HG03460 (cell line): ENCODE measurements at regions not wholly inside any gene's neighbourhood (a gene's known extent, or its start where the extent isn't known, plus 50 kb on each side); places are given as distances from the start of the nearest gene placed in this dataset.
"Not testable (repeated sequence)": the region's sequence is repeated elsewhere in the genome, so short reads cannot be mapped to it uniquely, and the experiment has no call there.

ENCODE experiments used
- ATAC-seq: cut with Tn5 transposase; IDR thresholded peaks from one replicate; pipeline ENCODE4 v1.9.1; 2021; ENCODE audit not compliant: unreplicated experiment

DNA sequence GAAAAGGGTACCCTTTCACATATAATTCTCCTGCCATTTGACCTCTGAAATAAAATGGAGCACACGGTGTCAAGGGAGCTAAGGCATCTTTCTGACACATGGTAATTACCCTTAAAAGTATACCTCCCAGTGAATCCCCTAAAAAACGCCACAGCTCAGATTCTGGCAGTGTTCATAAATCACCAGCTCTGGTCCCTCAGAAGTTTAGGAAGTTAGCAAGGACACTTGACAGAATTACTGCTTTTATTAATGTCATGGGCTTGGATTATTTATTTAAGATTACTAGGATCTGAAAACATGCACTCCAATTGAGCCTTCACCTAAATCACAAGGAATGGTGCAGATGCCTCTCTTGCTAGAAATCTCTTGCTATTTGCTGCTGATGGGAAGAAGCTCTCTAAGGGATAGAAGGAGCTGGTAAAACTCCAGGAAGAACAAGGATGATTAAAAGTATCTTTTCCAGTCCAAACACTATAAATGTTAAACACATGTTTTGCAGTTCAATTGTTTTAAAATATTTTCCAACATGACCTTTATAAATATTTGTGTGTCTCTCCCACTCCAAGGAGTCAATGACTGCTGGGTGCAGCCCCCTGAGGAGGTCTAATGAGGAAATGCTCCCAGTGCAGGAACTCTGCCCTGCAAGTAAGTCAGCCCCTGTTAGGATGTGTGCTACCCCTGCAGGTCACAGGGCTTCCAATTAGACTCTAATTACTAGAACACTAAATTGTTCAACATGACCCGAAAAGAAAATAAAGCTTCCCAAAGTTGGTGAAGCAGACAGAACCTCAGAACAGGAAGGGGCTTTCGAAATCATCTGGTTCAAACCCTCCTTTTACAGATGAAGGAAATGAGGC is 230.3 kb downstream of the TFAP2A start:
- ATAC-seq, result no peak

DNA sequence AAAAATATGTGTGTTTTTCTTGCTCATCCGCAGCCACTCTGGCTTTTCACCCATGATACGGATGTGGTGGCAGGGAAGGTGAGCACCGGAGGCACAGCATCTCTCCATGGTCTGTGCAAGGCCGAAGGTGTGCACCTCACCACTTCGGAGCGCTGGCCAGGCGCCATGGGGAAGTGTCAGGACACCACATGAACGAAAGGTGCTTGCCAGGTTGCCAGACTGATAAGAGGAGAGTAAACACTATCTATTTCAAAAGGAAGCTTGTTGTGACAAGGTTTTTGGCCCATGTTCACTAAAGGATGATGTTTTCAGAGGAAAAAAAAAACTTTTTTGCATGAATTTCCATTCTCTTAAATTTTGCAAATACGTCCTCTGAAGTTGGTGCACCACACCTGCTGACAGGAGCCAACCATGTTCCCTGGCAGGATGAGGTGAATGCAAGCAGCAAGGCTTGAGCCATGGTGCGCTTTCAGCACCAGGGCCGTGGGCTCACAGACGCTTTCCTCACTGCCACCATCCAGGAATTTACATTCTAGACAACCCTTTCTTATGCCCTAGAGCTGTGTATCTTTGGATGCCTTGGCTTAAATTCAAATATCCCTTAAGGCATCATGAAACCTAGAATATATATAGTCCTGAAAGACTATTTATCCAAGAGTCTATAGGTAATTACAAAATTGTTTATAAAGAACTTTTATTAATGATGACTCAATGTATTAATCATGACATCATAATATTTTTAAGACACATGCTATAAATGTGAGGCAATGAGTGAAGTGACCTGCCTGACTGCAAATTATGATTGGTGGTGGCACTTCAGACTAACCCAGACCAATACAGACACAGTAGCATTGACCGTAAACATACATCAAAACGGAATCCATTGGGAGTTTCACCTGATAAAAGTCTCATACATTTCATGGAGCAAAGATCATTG is 234.5 kb downstream of the TFAP2A start:
- ATAC-seq, result no peak

- ATAC-seq, result no peak
These were observed 237.2 kb downstream of the TFAP2A start for GRCh38 chr6:10177704-10178103.

DNA sequence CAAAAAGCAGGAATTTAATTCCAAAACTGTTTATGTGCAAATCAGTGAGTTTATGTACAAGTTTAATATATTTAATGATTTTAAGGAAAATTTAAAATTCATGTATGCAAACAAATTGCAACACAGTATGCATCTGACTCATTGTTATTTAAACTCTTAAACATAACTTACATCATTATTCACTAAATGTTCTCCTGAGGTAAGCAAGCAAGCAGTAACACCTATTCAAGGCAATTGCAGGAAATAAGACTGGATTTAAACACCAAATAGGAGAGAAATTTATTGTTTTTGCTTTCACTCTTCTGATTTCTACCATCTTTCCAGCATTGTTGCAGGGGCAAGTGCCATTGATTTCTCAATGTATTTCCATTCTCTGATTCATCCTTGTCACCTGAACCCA is 239.5 kb downstream of the TFAP2A start:
- no peak for ATAC-seq

GRCh38 chr6:10174761-10175160 is 240.1 kb downstream of the TFAP2A start:
- no peak for ATAC-seq

DNA sequence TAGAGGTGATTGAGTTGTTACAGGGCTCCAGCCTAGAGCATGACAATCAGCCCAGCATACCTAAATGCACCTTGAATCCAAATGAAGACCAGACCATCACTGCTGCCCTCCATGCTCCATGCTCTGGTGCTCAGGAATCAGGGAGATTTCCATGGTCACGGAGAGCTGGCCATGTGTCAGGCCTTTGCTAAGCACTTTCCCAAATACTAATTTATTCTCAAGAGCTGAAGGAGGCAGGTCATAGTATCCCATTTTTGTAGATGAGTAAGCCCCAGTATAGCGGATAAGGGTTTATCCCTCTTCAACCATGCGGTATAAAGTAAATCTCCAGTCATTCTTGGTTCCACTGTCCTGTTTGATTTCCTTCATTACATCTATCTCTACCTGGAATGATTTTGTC is 240.8 kb downstream of the TFAP2A start:
- no peak for ATAC-seq

DNA sequence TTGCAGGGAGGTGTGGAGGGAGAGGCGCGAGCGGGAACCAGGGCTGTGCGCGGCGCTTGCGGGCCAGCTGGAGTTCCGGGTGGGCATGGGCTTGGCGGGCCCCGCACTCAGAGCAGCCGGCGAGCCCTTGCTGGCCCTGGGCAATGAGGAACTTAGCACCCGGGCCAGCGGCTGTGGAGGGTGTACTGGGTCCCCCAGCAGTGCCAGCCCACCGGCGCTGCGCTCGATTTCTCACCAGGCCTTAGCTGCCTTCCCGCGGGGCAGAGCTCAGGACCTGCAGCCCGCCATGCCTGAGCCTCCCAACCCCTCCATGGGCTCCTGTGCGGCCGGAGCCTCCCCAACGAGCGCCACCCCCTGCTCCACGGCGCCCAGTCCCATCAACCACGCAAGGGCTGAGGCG is 243.2 kb downstream of the TFAP2A start:
- ATAC-seq, result not testable (repeated sequence)

- ATAC-seq, result no peak
These were observed 244.1 kb downstream of the TFAP2A start for GRCh38 chr6:10170816-10171215.

GRCh38 chr6:10166031-10166430 is 248.8 kb downstream of the TFAP2A start:
- no peak for ATAC-seq

GRCh38 chr6:10163203-10163962 is 251.5 kb downstream of the TFAP2A start:
- no peak for ATAC-seq

DNA sequence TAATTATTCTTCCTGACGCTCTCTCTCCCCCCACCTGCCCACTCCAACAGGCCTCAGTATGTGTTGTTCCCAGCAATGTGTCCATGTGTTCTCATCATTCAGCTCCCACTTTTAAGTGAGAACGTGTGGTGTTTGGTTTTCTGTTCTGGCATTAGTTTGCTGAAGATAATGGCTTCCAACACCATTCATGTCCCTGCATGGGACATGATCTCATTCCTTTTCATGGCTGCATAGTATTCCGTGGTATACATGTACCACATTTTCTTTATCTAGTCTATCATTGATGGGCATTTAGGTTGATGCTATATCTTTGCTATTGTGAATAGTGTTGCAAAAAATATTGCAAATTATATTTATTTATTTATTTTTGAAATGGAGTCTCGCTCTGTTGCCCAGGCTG is 258.0 kb downstream of the TFAP2A start:
- ATAC-seq, result no peak

- no peak for ATAC-seq
These were observed 260.6 kb downstream of the TFAP2A start for GRCh38 chr6:10154251-10154650.

DNA sequence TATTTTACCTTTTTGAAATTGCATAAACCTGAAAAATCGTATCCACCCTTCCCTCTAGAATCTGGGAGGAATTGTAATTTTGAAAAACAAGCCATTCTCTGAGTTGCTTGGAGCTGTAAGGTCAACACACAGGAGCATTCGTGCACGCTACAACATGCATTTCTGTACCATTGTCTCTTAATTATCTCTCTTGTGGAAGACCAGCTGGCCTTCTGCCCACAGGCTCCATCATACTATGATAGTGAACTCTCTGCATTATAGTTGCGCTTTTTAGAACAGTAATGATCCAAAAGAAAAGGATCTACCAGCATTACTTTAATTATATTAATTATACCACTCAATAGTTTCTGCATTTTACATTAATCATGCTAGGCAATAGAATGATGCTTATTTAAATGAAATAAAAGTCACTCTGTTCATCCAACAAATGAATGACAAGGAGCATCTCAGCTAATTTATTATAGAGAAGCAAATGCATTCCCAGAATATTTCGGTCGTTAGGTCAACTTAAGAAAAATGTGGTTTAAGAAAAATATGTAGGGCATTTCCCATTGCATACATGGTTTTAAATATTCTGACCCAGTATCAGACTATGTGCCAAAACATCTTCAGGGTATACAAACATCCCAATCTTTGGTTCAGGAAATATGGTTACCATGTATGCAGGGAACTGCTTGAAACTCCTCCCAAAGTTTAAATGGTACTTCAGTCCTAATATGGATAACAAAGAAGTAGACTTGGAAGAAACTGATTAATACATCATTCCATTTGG is 263.5 kb downstream of the TFAP2A start:
- ATAC-seq, result no peak

DNA sequence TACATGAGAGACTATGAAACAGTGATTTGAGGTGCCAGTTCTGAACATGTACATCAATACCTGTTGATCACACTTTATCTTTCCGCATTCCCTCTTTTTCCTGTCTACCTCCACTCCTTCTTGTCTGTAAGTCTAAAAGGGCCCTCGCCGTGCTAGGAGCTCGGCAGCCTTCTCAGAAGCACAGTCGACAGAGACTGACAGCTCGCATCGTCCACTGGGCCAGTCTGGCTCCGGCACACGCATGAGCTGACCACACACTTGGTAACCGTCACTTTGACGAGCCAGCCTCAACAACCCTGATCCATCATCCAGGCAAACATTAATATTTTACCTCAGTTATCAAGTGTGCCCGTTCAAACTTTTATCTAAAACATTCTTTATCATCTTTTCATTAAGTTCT is 265.3 kb downstream of the TFAP2A start:
- no peak for ATAC-seq

GRCh38 chr6:10146715-10147451 is 268.0 kb downstream of the TFAP2A start:
- peak; percentile 99 for ATAC-seq

DNA sequence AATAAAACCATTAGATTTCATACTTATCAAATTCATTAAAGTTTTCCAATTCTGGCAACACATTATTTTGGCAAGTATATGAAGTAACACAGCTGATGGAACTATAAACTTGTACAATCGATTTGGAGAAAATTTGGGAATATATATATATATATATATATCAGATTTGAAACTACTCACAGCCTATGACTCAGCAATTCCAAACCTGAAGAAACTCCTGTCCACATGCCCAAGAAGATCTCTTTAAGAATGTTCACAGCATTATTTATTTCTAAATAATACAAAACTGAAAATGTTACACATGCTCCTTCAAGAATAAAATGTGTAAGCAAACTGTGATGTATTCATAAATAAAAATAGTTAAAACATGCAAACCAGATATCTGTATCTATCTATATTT is 270.1 kb downstream of the TFAP2A start:
- no peak for ATAC-seq

GRCh38 chr6:10141746-10142443 is 273.0 kb downstream of the TFAP2A start:
- ATAC-seq, result no peak

DNA sequence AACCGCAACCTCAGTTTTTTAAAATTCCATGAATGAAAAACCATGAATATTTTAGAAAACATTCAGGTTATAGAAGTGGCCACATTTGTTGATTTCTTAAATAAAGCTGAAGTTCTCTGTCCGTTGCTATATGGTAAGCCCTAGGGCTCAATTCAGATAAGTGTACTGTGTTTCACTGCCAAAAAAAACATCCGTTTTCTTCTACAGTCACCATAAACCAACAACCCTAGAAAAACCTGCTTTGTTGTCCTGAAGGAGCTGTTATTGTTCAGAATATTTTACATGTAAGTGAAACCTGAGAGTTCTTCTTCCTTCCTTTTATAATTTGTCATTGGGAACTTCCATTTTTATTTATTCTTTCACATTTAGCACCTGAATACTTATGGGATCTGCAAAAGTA is 274.1 kb downstream of the TFAP2A start:
- ATAC-seq, result no peak

GRCh38 chr6:10140136-10140535 is 274.7 kb downstream of the TFAP2A start:
- no peak for ATAC-seq
